GM12872 (cell line): ENCODE measurements at regions not wholly inside any gene's neighbourhood (a gene's known extent, or its start where the extent isn't known, plus 50 kb on each side); places are given as distances from the start of the nearest gene placed in this dataset.

Experiments used
- TF ChIP-seq, protein P1 (sequence below): IDR thresholded peaks from 3 replicates; pipeline ENCODE4 v1.5.1; 2011; ENCODE audit warnings: low read depth, mild to moderate bottlenecking, low read length, moderate library complexity; ENCODE audit not compliant: insufficient read depth

DNA sequence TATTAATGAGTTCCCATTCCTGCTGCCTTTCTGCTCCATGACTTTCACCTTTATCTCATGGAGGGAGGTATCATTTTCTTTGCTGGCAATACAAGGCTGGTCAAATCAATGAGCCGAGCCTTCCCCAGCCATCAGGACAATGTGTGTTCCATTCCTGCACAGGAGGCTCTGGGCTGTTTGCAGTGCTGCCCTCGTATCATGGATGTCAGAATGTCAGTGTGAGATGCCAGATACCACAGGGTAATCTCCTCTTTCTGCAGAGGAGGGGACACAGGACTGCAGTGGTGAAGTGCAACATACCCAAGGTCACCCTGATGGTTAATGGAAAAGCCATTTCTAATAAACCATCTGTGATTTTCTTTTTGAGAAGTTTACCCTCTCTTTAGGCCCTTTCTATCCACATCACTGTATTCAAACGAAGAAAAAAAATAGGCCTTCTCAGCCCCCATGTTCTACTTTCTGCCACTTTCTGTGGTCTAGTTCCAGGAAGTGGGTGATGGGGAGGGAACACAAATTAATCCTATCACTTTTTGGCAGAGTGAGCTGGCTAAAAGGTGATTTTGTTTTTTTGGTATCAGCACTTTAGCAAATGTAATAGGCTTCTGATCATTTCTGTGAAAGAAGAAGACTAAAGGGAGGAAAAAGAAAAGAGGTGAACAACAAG is 490.2 kb upstream of the BOD1L1 start:
- TF ChIP-seq, protein P1, sequence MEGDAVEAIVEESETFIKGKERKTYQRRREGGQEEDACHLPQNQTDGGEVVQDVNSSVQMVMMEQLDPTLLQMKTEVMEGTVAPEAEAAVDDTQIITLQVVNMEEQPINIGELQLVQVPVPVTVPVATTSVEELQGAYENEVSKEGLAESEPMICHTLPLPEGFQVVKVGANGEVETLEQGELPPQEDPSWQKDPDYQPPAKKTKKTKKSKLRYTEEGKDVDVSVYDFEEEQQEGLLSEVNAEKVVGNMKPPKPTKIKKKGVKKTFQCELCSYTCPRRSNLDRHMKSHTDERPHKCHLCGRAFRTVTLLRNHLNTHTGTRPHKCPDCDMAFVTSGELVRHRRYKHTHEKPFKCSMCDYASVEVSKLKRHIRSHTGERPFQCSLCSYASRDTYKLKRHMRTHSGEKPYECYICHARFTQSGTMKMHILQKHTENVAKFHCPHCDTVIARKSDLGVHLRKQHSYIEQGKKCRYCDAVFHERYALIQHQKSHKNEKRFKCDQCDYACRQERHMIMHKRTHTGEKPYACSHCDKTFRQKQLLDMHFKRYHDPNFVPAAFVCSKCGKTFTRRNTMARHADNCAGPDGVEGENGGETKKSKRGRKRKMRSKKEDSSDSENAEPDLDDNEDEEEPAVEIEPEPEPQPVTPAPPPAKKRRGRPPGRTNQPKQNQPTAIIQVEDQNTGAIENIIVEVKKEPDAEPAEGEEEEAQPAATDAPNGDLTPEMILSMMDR: no peak

DNA sequence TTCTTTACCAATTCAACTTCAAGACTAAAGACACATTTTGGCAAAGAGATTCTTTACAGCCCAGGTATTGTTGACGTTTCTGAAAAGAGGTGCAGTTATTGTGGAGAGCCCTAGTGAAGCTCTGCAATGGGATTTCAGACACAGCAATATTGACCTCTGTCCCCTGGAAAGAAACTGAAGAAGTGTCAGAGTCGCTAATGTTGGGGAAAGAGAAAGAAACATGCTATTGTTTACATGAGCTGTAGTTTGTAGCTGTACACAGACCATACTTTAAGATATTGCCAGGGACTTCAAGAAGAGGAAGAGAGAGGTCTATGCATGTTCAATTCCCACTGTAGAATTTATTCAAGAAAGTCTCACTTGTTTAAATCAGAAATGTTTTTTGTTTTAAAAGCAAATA is 497.3 kb upstream of the BOD1L1 start:
- TF ChIP-seq, protein P1: no peak

- TF ChIP-seq, protein P1: no peak
Observed at GRCh38 chr4:14125375-14126129, 498.0 kb upstream of the BOD1L1 start.

GRCh38 chr4:14130551-14130950 is 503.0 kb upstream of the BOD1L1 start:
- TF ChIP-seq, protein P1: no peak

DNA sequence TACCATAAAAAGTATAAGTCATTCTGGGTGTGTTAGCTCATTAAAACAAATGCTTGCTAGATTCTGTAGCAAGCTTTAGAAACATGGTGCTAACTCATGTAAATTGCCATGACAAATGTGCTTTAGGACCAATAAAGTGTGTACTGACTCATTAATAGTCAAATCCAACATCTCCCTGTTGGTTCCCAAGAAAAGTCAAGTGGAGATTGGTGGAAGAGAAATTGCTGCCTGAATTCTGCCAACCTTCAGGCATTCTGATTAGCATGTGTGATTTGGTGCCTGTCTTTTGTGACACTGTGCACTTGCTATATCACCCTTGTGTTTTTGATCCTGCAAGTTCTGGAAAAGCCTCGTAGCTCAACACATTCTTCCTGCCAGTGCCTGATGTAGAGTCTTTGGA is 503.8 kb upstream of the BOD1L1 start:
- TF ChIP-seq, protein P1: no peak

DNA sequence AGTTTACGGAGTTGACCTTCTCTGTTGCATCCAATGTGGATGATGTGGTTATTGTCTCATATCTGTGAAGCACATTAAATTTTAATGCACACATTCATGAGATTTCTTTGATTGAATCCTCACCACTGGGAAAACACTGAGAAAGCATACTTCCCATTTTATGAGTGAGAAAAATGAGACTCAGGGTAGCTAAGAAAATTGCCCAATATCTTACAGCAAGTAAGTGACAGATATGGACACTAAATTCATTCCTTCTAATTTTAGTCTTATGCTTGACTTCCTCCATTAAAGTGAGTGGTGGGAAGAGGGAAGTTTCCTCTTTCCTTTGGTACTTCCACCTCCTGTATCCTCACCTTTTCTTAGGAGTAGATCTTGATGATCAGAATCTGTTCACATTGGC is 504.8 kb upstream of the BOD1L1 start:
- TF ChIP-seq, protein P1: no peak

DNA sequence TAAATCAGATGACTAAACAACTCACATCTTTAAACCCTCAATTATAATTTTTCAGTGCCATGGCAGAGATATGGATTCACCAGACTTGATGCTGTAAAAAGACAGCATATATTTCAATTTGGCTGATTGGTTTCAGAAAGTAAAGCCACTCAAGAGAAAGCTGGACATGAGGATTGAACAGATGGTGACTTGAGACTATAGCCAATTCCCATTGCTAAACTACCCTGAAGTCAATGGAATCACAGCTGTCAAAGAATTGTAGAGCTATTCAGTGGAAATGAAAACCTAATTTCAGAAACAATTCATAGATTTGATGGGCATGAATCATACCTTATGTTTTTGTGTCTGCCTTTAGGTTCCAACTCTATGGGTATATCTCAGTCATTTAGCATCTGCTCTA is 510.6 kb upstream of the BOD1L1 start:
- TF ChIP-seq, protein P1: no peak
